Gastroesophageal sphincter (tissue), 4 donors: ENCODE measurements at regions not wholly inside any gene's neighbourhood (a gene's known extent, or its start where the extent isn't known, plus 50 kb on each side); places are given as distances from the start of the nearest gene placed in this dataset.

ENCODE experiments used
- ATAC-seq: fragments of 150-250 bp; one replicate; pipeline ENCODE4 v1.9.1; 2016; ENCODE audit warnings: mild to moderate bottlenecking, moderate library complexity
- H3K27ac ChIP-seq, 4 donors: fragments of 200-600 bp; sonication (generic) in 3 of 4; 1 replicate in 3 of 4; 2 replicates in 1 of 4; pipeline ENCODE4 v1.5.1; 2016 to 2019
- H3K27me3 ChIP-seq: fragments of 200-600 bp; sonication (generic); one replicate; pipeline ENCODE4 v1.5.1; 2019
- H3K36me3 ChIP-seq, 2 donors: fragments of 200-600 bp; sonication (generic); one replicate each; pipeline ENCODE4 v1.5.1; 2019; ENCODE audit warnings: control low read depth in 1 of 2
- H3K4me1 ChIP-seq, 3 donors: fragments of 200-600 bp; sonication (generic); 1 replicate in 2 of 3; 2 replicates in 1 of 3; pipeline ENCODE4 v1.5.1; 2016 to 2019; ENCODE audit warnings: control low read depth in 2 of 3
- H3K4me3 ChIP-seq, 2 donors: fragments of 200-600 bp; sonication (generic); one replicate each; pipeline ENCODE4 v1.5.1; 2019; ENCODE audit warnings: mild to moderate bottlenecking in 1 of 2, moderate library complexity in 1 of 2
- H3K9me3 ChIP-seq, 3 donors: fragments of 200-600 bp; sonication (generic); one replicate each; pipeline ENCODE4 v1.5.1; 2017 to 2019; ENCODE audit warnings: control low read depth in 2 of 3
- EP300 ChIP-seq: sonication (generic); formaldehyde crosslinking; IDR thresholded peaks from one replicate; pipeline ENCODE4 v1.6.1; 2017; ENCODE audit warnings: antibody characterized with exemption, mild to moderate bottlenecking
- POLR2A ChIP-seq, 2 donors: fragments of 450-650 bp; IDR thresholded peaks; one replicate each; pipeline ENCODE4 v1.6.1; 2017; ENCODE audit warnings: antibody characterized with exemption in 2 of 2, mild to moderate bottlenecking in 2 of 2, moderate library complexity in 1 of 2
- POLR2AphosphoS5 ChIP-seq: sonication (generic); formaldehyde crosslinking; IDR thresholded peaks from one replicate; pipeline ENCODE4 v1.6.1; 2017; ENCODE audit warnings: antibody characterized with exemption
- WGBS, 2 donors: methylation state at CpG; one replicate each; pipeline ENCODE4 v1.1.5; 2018; ENCODE audit warnings: low coverage in 1 of 2; 5-methylcytosine and 5-hydroxymethylcytosine counted together
- TF ChIP-seq, protein P1 (sequence below), 4 experiments: fragments of 200-600 bp in 2 of 4; fragments of 450-650 bp in 2 of 4; sonication (generic) in 1 of 4; IDR thresholded peaks; one replicate each; pipeline ENCODE4 v1.5.1; 2017 to 2019; ENCODE audit warnings: antibody characterized with exemption in 4 of 4, mild to moderate bottlenecking in 2 of 4, moderate library complexity in 2 of 4

GRCh38 chr14:53509276-53510244 lies 356.4 kb upstream of the DDHD1 start:
- no peak for TF ChIP-seq POLR2A (IDR thresholded peaks at IDR 0.05)
- TF ChIP-seq, protein P1, sequence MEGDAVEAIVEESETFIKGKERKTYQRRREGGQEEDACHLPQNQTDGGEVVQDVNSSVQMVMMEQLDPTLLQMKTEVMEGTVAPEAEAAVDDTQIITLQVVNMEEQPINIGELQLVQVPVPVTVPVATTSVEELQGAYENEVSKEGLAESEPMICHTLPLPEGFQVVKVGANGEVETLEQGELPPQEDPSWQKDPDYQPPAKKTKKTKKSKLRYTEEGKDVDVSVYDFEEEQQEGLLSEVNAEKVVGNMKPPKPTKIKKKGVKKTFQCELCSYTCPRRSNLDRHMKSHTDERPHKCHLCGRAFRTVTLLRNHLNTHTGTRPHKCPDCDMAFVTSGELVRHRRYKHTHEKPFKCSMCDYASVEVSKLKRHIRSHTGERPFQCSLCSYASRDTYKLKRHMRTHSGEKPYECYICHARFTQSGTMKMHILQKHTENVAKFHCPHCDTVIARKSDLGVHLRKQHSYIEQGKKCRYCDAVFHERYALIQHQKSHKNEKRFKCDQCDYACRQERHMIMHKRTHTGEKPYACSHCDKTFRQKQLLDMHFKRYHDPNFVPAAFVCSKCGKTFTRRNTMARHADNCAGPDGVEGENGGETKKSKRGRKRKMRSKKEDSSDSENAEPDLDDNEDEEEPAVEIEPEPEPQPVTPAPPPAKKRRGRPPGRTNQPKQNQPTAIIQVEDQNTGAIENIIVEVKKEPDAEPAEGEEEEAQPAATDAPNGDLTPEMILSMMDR (IDR thresholded peaks at IDR 0.05), result no peak
- peak; percentile 90 for TF ChIP-seq POLR2AphosphoS5
- Histone ChIP-seq H3K4me1 (no peaks in the 10 kb centered on the region), H3K27me3 (no peaks in the 10 kb centered on the region), H3K9me3 (no peaks in the 10 kb centered on the region), H3K36me3 (no peaks in the 10 kb centered on the region), H3K4me3 (no peak overlapping the region), H3K27ac (peak overlapping the region in 3 of 4 donors; percentile 62 to 67 (median 66))
- WGBS, 2 donors, result 36 to 72% methylated on average over 6 to 7 of the region's 11 CpGs
- peak; percentile 95 for ATAC-seq

- 13 to 17% methylated on average over 3 of the region's 3 CpGs for WGBS, 2 donors
- Histone ChIP-seq H3K36me3 (no peaks in the 10 kb centered on the region), H3K27ac (peak overlapping the region in 2 of 4 donors; percentile 5 to 51), H3K9me3 (no peaks in the 10 kb centered on the region), H3K4me3 (no peak overlapping the region), H3K27me3 (no peaks in the 10 kb centered on the region), H3K4me1 (peaks cover 0 to 21% (median 11%) of the 10 kb centered on the region in 3 donors)
- TF ChIP-seq POLR2AphosphoS5, result peak; percentile 38
- no peak for TF ChIP-seq POLR2A (IDR thresholded peaks at IDR 0.05)
- peak; percentile 60 for ATAC-seq
Observed at GRCh38 chr14:53501361-53502211, 348.5 kb upstream of the DDHD1 start.

DNA sequence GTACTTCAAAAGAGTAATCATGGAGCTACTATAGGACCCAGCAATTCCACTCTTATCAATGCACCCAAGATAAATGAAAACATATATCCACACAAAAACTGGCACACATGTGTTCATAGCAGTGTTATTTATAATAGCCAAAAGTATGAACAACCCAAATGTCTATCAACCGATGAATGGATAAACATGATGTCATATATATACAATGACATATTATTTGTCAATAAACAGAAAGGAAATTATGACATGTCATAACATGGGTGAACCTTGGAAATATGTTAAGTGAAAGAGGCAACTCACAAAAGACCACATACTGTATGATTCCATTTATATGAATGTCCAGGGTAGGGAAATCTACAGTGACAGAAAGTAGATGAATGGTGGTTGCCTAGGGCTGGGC lies 347.1 kb upstream of the DDHD1 start:
- WGBS, 2 donors, result 75 to 92% methylated on average over 1 of the region's 1 CpG
- H3K4me3 ChIP-seq, result no peak overlapping the region
- TF ChIP-seq POLR2AphosphoS5, result no peak
- no peak for TF ChIP-seq EP300
- TF ChIP-seq, protein P1 (IDR thresholded peaks at IDR 0.05), result no peak
- TF ChIP-seq POLR2A (IDR thresholded peaks at IDR 0.05), result no peak
- H3K27ac ChIP-seq, result no peak overlapping the region
- H3K36me3 ChIP-seq, result no peaks in the 10 kb centered on the region
- H3K4me1 ChIP-seq, result peaks cover 0 to 21% (median 11%) of the 10 kb centered on the region in 3 donors
- H3K27me3 ChIP-seq, result no peaks in the 10 kb centered on the region
- H3K9me3 ChIP-seq, result no peaks in the 10 kb centered on the region
- no peak for ATAC-seq

GRCh38 chr14:53496668-53497067 lies 343.5 kb upstream of the DDHD1 start:
- peaks cover 0 to 21% (median 7%) of the 10 kb centered on the region in 3 donors for H3K4me1 ChIP-seq
- no peaks in the 10 kb centered on the region for H3K27me3 ChIP-seq
- TF ChIP-seq POLR2A (IDR thresholded peaks at IDR 0.05), result no peak
- no peak for TF ChIP-seq POLR2AphosphoS5
- TF ChIP-seq, protein P1 (IDR thresholded peaks at IDR 0.05), result no peak
- TF ChIP-seq EP300, result no peak
- H3K36me3 ChIP-seq, result no peaks in the 10 kb centered on the region
- no peaks in the 10 kb centered on the region for H3K9me3 ChIP-seq
- no peak overlapping the region for H3K4me3 ChIP-seq
- ATAC-seq, result no peak
- H3K27ac ChIP-seq, result no peak overlapping the region
- 94 to 97% methylated on average over 2 of the region's 2 CpGs for WGBS, 2 donors

DNA sequence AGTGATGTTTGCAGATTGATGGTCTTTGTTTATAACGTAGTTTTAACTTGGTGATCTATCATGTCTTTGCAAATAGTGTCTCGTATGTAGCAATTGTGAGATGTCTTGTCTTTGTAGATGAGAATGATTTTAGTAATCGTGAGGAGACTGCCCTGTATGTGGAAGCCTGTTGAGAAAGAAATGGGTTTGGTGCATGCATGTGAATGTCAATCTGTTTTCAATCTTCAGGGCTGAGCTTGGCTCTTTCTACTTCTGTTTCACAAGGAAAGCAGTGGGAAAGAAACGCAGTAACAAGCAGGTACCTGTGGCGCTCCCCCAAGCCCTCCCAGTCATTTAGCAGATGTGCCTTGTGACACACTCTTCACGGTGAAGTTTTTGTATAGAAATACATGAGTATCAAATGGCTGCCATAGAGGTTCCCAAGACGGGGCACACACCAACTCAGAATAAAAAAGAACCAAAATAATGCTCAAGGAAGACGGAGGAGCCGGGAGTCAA lies 342.8 kb upstream of the DDHD1 start:
- Histone ChIP-seq H3K4me1 (peaks cover 0 to 13% (median 0%) of the 10 kb centered on the region in 3 donors), H3K27me3 (no peaks in the 10 kb centered on the region), H3K36me3 (no peaks in the 10 kb centered on the region), H3K9me3 (no peaks in the 10 kb centered on the region), H3K4me3 (no peak overlapping the region), H3K27ac (no peak overlapping the region)
- 82 to 88% methylated on average over 6 to 7 of the region's 9 CpGs for WGBS, 2 donors
- TF ChIP-seq, protein P1 (IDR thresholded peaks at IDR 0.05), result no peak
- TF ChIP-seq EP300 (no peak), POLR2AphosphoS5 (no peak), POLR2A (IDR thresholded peaks at IDR 0.05) (no peak)
- ATAC-seq, result no peak
